H9 (cell line): ENCODE measurements at regions not wholly inside any gene's neighbourhood (a gene's known extent, or its start where the extent isn't known, plus 50 kb on each side); places are given as distances from the start of the nearest gene placed in this dataset.

ENCODE experiments used
- DNase-seq: peaks from one replicate; pipeline ENCODE4 v3.0.0-alpha.2; 2017
- H2AFZ ChIP-seq: one replicate; pipeline ENCODE4 v1.6.1; 2013; ENCODE audit warnings: mild to moderate bottlenecking, low read length, control low read depth, moderate library complexity
- H2AK5ac ChIP-seq: 2 replicates; pipeline ENCODE4 v1.6.1; 2013; ENCODE audit warnings: low read length, control low read depth, mixed read lengths; ENCODE audit not compliant: insufficient read length
- H2BK120ac ChIP-seq: one replicate; pipeline ENCODE4 v1.6.1; 2013; ENCODE audit warnings: low read depth, mild to moderate bottlenecking, low read length, control low read depth, inconsistent platforms; ENCODE audit not compliant: poor library complexity, severe bottlenecking
- H2BK12ac ChIP-seq: 2 replicates; pipeline ENCODE4 v1.6.1; 2013; ENCODE audit warnings: low read length, control low read depth, mixed read lengths, low read depth; ENCODE audit not compliant: insufficient read length
- H2BK15ac ChIP-seq: 2 replicates; pipeline ENCODE4 v1.6.1; 2013; ENCODE audit warnings: low read depth, low read length, control low read depth
- H2BK20ac ChIP-seq: one replicate; pipeline ENCODE4 v1.6.1; 2013; ENCODE audit warnings: low read depth, mild to moderate bottlenecking, low read length, control low read depth, inconsistent platforms; ENCODE audit not compliant: poor library complexity, severe bottlenecking
- H2BK5ac ChIP-seq: 2 replicates; pipeline ENCODE4 v1.6.1; 2013; ENCODE audit warnings: low read length, control low read depth, mixed read lengths; ENCODE audit not compliant: insufficient read length
- H3K14ac ChIP-seq: 2 replicates; pipeline ENCODE4 v1.6.1; 2013; ENCODE audit warnings: low read length, control low read depth; ENCODE audit not compliant: insufficient read depth
- H3K18ac ChIP-seq: 2 replicates; pipeline ENCODE4 v1.6.1; 2013; ENCODE audit warnings: low read depth, mild to moderate bottlenecking, mixed read lengths, low read length, control low read depth; ENCODE audit not compliant: insufficient read length
- H3K23ac ChIP-seq: 2 replicates; pipeline ENCODE4 v1.6.1; 2013; ENCODE audit warnings: low read length, control low read depth, mixed read lengths, low read depth; ENCODE audit not compliant: insufficient read length
- H3K23me2 ChIP-seq: 2 replicates; pipeline ENCODE4 v1.6.1; 2013; ENCODE audit warnings: low read depth, mild to moderate bottlenecking, mixed read lengths, low read length, control low read depth; ENCODE audit not compliant: insufficient read length, poor library complexity, severe bottlenecking
- H3K27ac ChIP-seq: 2 replicates; pipeline ENCODE4 v1.5.1; 2013; ENCODE audit warnings: low read length, control low read depth, mixed read lengths, low read depth; ENCODE audit not compliant: insufficient read length
- H3K27me3 ChIP-seq: 2 replicates; pipeline ENCODE4 v1.6.1; 2013; ENCODE audit warnings: low read length, control low read depth, inconsistent platforms; ENCODE audit not compliant: insufficient read depth
- H3K4ac ChIP-seq: 2 replicates; pipeline ENCODE4 v1.6.1; 2013; ENCODE audit warnings: low read depth, mild to moderate bottlenecking, control low read depth, inconsistent platforms, low read length, moderate library complexity
- H3K4me1 ChIP-seq: 2 replicates; pipeline ENCODE4 v1.6.1; 2013; ENCODE audit warnings: low read length, control low read depth, inconsistent platforms; ENCODE audit not compliant: insufficient read depth
- H3K4me2 ChIP-seq: 2 replicates; pipeline ENCODE4 v1.6.1; 2013; ENCODE audit warnings: low read length, control low read depth, mixed read lengths; ENCODE audit not compliant: insufficient read length, insufficient read depth
- H3K56ac ChIP-seq: 2 replicates; pipeline ENCODE4 v1.6.1; 2013; ENCODE audit warnings: low read depth, mild to moderate bottlenecking, mixed read lengths, low read length, control low read depth; ENCODE audit not compliant: insufficient read length
- H3K79me1 ChIP-seq: 2 replicates; pipeline ENCODE4 v1.6.1; 2013; ENCODE audit warnings: low read depth, mild to moderate bottlenecking, moderate library complexity, low read length, control low read depth, inconsistent platforms; ENCODE audit not compliant: insufficient read depth, poor library complexity, severe bottlenecking
- H3K79me2 ChIP-seq: 2 replicates; pipeline ENCODE4 v1.6.1; 2013; ENCODE audit warnings: low read length, control low read depth, inconsistent platforms; ENCODE audit not compliant: insufficient read depth
- H3K9ac ChIP-seq: 2 replicates; pipeline ENCODE4 v1.6.1; 2013; ENCODE audit warnings: low read length, control low read depth, mixed read lengths; ENCODE audit not compliant: insufficient read length; ENCODE audit errors: extremely low read depth
- H3K9me3 ChIP-seq: one replicate; pipeline ENCODE4 v1.6.1; 2013; ENCODE audit warnings: low read depth, low read length, inconsistent platforms; ENCODE audit not compliant: control insufficient read depth
- H3T11ph ChIP-seq: one replicate; pipeline ENCODE4 v1.6.1; 2013; ENCODE audit warnings: mild to moderate bottlenecking, low read length, control low read depth, inconsistent platforms
- H4K20me1 ChIP-seq: one replicate; pipeline ENCODE4 v1.6.1; 2013; ENCODE audit not compliant: control insufficient read depth, insufficient read length, insufficient read depth
- H4K5ac ChIP-seq: 2 replicates; pipeline ENCODE4 v1.6.1; 2013; ENCODE audit warnings: low read depth, mild to moderate bottlenecking, mixed read lengths, low read length, control low read depth; ENCODE audit not compliant: insufficient read length
- H4K8ac ChIP-seq: replicated peaks from 2 replicates; pipeline ENCODE4 v1.6.1; 2013; ENCODE audit warnings: low read length, control low read depth, mixed read lengths, low read depth; ENCODE audit not compliant: insufficient read length
- H4K91ac ChIP-seq: 2 replicates; pipeline ENCODE4 v1.6.1; 2013; ENCODE audit warnings: low read depth, mild to moderate bottlenecking, moderate library complexity, mixed read lengths, low read length, control low read depth; ENCODE audit not compliant: insufficient read length
- H3K27ac Mint-ChIP-seq, 3 experiments: 2 replicates in 2 of 3; 3 replicates in 1 of 3; pipeline ENCODE4 v1.8.0; 2020 to 2021; ENCODE audit warnings: mixed read lengths in 3 of 3, mild to moderate bottlenecking in 1 of 3, moderate library complexity in 1 of 3
- H3K27me3 Mint-ChIP-seq: 2 replicates; pipeline ENCODE4 v1.8.0; 2021; ENCODE audit warnings: low read depth, mild to moderate bottlenecking, moderate library complexity, mixed read lengths
- H3K36me3 Mint-ChIP-seq, 3 experiments: 2 replicates in 2 of 3; 3 replicates in 1 of 3; pipeline ENCODE4 v1.8.0; 2020 to 2021; ENCODE audit warnings: low read depth in 3 of 3, mixed read lengths in 3 of 3; ENCODE audit not compliant: insufficient read depth in 1 of 3
- H3K4me1 Mint-ChIP-seq, 2 experiments: 2 replicates each; pipeline ENCODE4 v1.8.0; 2020; ENCODE audit warnings: mixed read lengths in 2 of 2
- H3K4me3 Mint-ChIP-seq, 2 experiments: 2 replicates in 1 of 2; 3 replicates in 1 of 2; pipeline ENCODE4 v1.8.0; 2020 to 2021; ENCODE audit warnings: mild to moderate bottlenecking in 2 of 2, mixed read lengths in 2 of 2, moderate library complexity in 1 of 2
- H3K9me3 Mint-ChIP-seq, 2 experiments: 2 replicates in 1 of 2; 3 replicates in 1 of 2; pipeline ENCODE4 v1.8.0; 2020; ENCODE audit warnings: mild to moderate bottlenecking in 2 of 2, mixed read lengths in 2 of 2, moderate library complexity in 1 of 2
- CTCF ChIP-seq: fragments of 200-600 bp; sonication (generic); conservative IDR thresholded peaks from 3 replicates; pipeline ENCODE4 v1.8.0; 2021; ENCODE audit warnings: antibody characterized with exemption, mild to moderate bottlenecking
- WGBS: extraction: QIAGEN DNeasy Blood & Tissue Kit; methylation state at CpG from one replicate; pipeline ENCODE4 v1.1.7; 2013; ENCODE audit warnings: missing lambda C conversion rate, low lambda C conversion rate, mixed read lengths; ENCODE audit not compliant: insufficient read length; ENCODE audit errors: extremely low coverage; 5-methylcytosine and 5-hydroxymethylcytosine counted together

GRCh38 chr5:87170799-87171198 lies 96.9 kb upstream of the RASA1 start:
- H4K91ac ChIP-seq: no peak overlapping the region
- H3K79me2 ChIP-seq: no peaks in the 10 kb centered on the region
- no peak overlapping the region for H3K9ac ChIP-seq
- H4K8ac ChIP-seq: no peak overlapping the region
- no peaks in the 10 kb centered on the region for H3K79me1 ChIP-seq
- no peak overlapping the region for H3T11ph ChIP-seq
- H2AFZ ChIP-seq: no peak overlapping the region
- H3K9me3 ChIP-seq: no peaks in the 10 kb centered on the region
- H3K27me3 ChIP-seq: no peaks in the 10 kb centered on the region
- no peak overlapping the region for H2BK5ac ChIP-seq
- H2BK12ac ChIP-seq: no peak overlapping the region
- no peak overlapping the region for H3K56ac ChIP-seq
- no peak overlapping the region for H3K18ac ChIP-seq
- no peak overlapping the region for H2AK5ac ChIP-seq
- Mint-ChIP-seq H3K27ac (no peak overlapping the region), H3K4me1 (no peaks in the 10 kb centered on the region), H3K27me3 (no peaks in the 10 kb centered on the region), H3K4me3 (no peak overlapping the region), H3K9me3 (no peaks in the 10 kb centered on the region), H3K36me3 (no peaks in the 10 kb centered on the region)
- H4K5ac ChIP-seq: no peak overlapping the region
- H3K4me2 ChIP-seq: no peak overlapping the region
- no peak overlapping the region for H3K23ac ChIP-seq
- WGBS: no CpG with 5 or more reads among the region's 3 CpGs
- no peak for TF ChIP-seq CTCF
- H3K4me1 ChIP-seq: no peaks in the 10 kb centered on the region
- no peak overlapping the region for H3K27ac ChIP-seq
- H3K4ac ChIP-seq: no peak overlapping the region
- no peaks in the 10 kb centered on the region for H3K23me2 ChIP-seq
- H3K14ac ChIP-seq: no peak overlapping the region
- no peak overlapping the region for H2BK120ac ChIP-seq
- no peak overlapping the region for H2BK15ac ChIP-seq
- H2BK20ac ChIP-seq: no peak overlapping the region
- DNase-seq: no peak
- no peaks in the 10 kb centered on the region for H4K20me1 ChIP-seq
